ENCODE measurements at regions not wholly inside any gene's neighbourhood (a gene's known extent, or its start where the extent isn't known, plus 50 kb on each side); places are given as distances from the start of the nearest gene placed in this dataset.
A peak's percentile ranks its signal among the peaks of the same experiment; 100 is the strongest.

DNA sequence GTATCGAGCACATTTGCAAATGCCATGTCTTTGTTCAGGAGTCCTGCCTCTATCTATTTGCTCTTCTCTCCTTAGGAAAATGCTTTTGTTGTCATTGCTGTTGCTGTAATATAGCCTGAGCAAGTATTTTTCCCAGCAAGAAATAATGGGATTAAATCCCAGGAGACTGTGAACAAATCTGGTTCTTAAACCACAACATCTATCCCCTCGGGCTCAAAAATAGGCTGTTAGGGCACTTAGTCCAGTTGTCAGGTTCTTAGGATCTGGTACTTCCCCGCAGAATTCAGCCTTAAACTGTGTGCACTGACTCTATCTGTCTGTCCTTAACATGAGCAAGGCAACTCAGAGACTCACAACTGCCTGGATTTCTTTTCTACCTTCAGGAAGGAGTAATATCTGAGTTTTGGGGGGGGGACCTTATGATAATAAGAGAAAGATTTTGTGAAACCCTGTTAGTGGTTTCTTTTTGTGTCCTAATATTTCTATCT lies 437.5 kb downstream of the HTR1B start:
- no peak for DNase-seq
- 62 to 66% methylated on average over 3 of the region's 3 CpGs for WGBS, 2 donors
- intact Hi-C loops (cut with DNase I), result no loop called here

GRCh38 chr6:77021778-77022177 lies 441.5 kb downstream of the HTR1B start:
- intact Hi-C loops (cut with DNase I), result no loop called here
- DNase-seq (no peak), ATAC-seq (ENCODE audit: low FRiP score) (no peak)
- Histone ChIP-seq H3K27me3 (ENCODE audit: control insufficient read depth in 1 of 2, insufficient read depth in 2 of 2, low read length in 1 of 2) (no peaks in the 10 kb centered on the region), H3K36me3 (ENCODE audit: control insufficient read depth in 1 of 2, insufficient read depth in 2 of 2, low read length in 1 of 2) (no peaks in the 10 kb centered on the region), H3K4me1 (ENCODE audit: control insufficient read depth in 1 of 2, insufficient read depth in 2 of 2, low read length in 2 of 2) (no peaks in the 10 kb centered on the region), H3K27ac (ENCODE audit: low read depth in 1 of 2, low read length in 2 of 2) (no peak overlapping the region), H3K9me3 (ENCODE audit: control insufficient read depth, low read length) (no peaks in the 10 kb centered on the region), H3K4me3 (ENCODE audit: low read length in 2 of 2) (no peak overlapping the region)
- WGBS, 2 donors, result 17 to 24% methylated on average over 5 of the region's 5 CpGs

More for the DNA sequence above, 437.5 kb downstream of the HTR1B start:
- H3K4me1 ChIP-seq (ENCODE audit: control insufficient read depth in 1 of 2, insufficient read depth in 2 of 2, low read length in 2 of 2), result no peaks in the 10 kb centered on the region
- no peak overlapping the region for H3K4me3 ChIP-seq (ENCODE audit: low read length in 2 of 2)
- no peak for ATAC-seq (ENCODE audit: low FRiP score)
- no peak overlapping the region for H3K27ac ChIP-seq (ENCODE audit: low read depth in 1 of 2, low read length in 2 of 2)
- H3K36me3 ChIP-seq (ENCODE audit: control insufficient read depth in 1 of 2, insufficient read depth in 2 of 2, low read length in 1 of 2), result no peaks in the 10 kb centered on the region
- H3K27me3 ChIP-seq (ENCODE audit: control insufficient read depth in 1 of 2, insufficient read depth in 2 of 2, low read length in 1 of 2), result no peaks in the 10 kb centered on the region
- no peaks in the 10 kb centered on the region for H3K9me3 ChIP-seq (ENCODE audit: control insufficient read depth, low read length)

DNA sequence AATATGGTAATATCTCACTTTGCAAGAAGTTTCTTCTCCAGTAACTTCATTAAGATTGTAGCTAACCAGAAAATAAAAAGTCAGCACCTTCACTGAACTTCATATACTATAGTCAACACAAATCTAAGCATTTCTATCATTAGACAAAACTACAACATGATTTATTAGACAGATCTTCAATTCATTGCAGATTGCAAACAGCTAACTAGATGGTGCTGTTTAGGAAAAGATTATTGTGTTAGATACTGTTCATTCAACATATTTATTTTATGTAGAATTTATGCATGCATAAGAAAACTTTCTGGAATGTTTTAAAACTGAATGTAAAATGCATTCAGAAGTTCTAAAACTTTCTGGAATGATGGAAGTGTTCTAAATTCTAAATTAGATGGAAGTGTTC lies 442.1 kb downstream of the HTR1B start:
- DNase-seq (no peak), ATAC-seq (ENCODE audit: low FRiP score) (no peak)
- Histone ChIP-seq H3K36me3 (ENCODE audit: control insufficient read depth in 1 of 2, insufficient read depth in 2 of 2, low read length in 1 of 2) (no peaks in the 10 kb centered on the region), H3K9me3 (ENCODE audit: control insufficient read depth, low read length) (no peaks in the 10 kb centered on the region), H3K27me3 (ENCODE audit: control insufficient read depth in 1 of 2, insufficient read depth in 2 of 2, low read length in 1 of 2) (no peaks in the 10 kb centered on the region), H3K4me3 (ENCODE audit: low read length in 2 of 2) (no peak overlapping the region), H3K27ac (ENCODE audit: low read depth in 1 of 2, low read length in 2 of 2) (no peak overlapping the region), H3K4me1 (ENCODE audit: control insufficient read depth in 1 of 2, insufficient read depth in 2 of 2, low read length in 2 of 2) (no peaks in the 10 kb centered on the region)
- intact Hi-C loops (cut with DNase I), result no loop called here

- Histone ChIP-seq H3K27me3 (ENCODE audit: control insufficient read depth in 1 of 2, insufficient read depth in 2 of 2, low read length in 1 of 2) (no peaks in the 10 kb centered on the region), H3K4me3 (ENCODE audit: low read length in 2 of 2) (no peak overlapping the region), H3K9me3 (ENCODE audit: control insufficient read depth, low read length) (no peaks in the 10 kb centered on the region), H3K4me1 (ENCODE audit: control insufficient read depth in 1 of 2, insufficient read depth in 2 of 2, low read length in 2 of 2) (no peaks in the 10 kb centered on the region), H3K27ac (ENCODE audit: low read depth in 1 of 2, low read length in 2 of 2) (no peak overlapping the region), H3K36me3 (ENCODE audit: control insufficient read depth in 1 of 2, insufficient read depth in 2 of 2, low read length in 1 of 2) (no peaks in the 10 kb centered on the region)
- no peak for DNase-seq
- ATAC-seq (ENCODE audit: low FRiP score), result no peak
- intact Hi-C loops (cut with DNase I), result no loop called here
- 71 to 80% methylated on average over 3 of the region's 3 CpGs for WGBS, 2 donors
Observed at GRCh38 chr6:77019081-77019480, 444.2 kb downstream of the HTR1B start.

DNA sequence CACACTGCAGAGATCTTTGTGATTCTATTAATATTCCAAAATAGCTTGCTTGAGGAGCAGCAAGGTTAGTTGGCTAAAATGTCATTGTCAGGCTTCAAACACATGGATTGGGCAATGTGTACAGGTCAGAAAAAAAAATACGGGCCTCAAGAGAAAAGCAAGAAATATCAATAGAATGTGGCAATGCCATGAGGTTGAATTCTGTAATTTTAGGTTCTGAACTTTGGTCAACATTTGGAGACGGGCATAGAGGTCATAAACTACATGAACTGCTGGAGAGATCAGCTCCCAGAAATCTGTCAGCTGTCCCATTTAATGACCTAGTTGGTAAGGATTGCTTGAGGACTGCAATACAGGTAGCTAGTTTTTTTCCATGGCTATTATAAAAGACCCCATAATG lies 445.8 kb downstream of the HTR1B start:
- H3K9me3 ChIP-seq (ENCODE audit: control insufficient read depth, low read length), result no peaks in the 10 kb centered on the region
- WGBS, 2 donors, result 90 to 95% methylated on average over 2 of the region's 2 CpGs
- H3K27ac ChIP-seq (ENCODE audit: low read depth in 1 of 2, low read length in 2 of 2), result no peak overlapping the region
- no peaks in the 10 kb centered on the region for H3K4me1 ChIP-seq (ENCODE audit: control insufficient read depth in 1 of 2, insufficient read depth in 2 of 2, low read length in 2 of 2)
- H3K27me3 ChIP-seq (ENCODE audit: control insufficient read depth in 1 of 2, insufficient read depth in 2 of 2, low read length in 1 of 2), result no peaks in the 10 kb centered on the region
- no peaks in the 10 kb centered on the region for H3K36me3 ChIP-seq (ENCODE audit: control insufficient read depth in 1 of 2, insufficient read depth in 2 of 2, low read length in 1 of 2)
- ATAC-seq (ENCODE audit: low FRiP score) (no peak), DNase-seq (no peak)
- H3K4me3 ChIP-seq (ENCODE audit: low read length in 2 of 2), result no peak overlapping the region
- intact Hi-C loops (cut with DNase I), result no loop called here

GRCh38 chr6:77015350-77015749 lies 447.9 kb downstream of the HTR1B start:
- H3K36me3 ChIP-seq (ENCODE audit: control insufficient read depth in 1 of 2, insufficient read depth in 2 of 2, low read length in 1 of 2), result no peaks in the 10 kb centered on the region
- H3K4me3 ChIP-seq (ENCODE audit: low read length in 2 of 2), result no peak overlapping the region
- H3K27ac ChIP-seq (ENCODE audit: low read depth in 1 of 2, low read length in 2 of 2), result no peak overlapping the region
- intact Hi-C loops (cut with DNase I), result no loop called here
- no peaks in the 10 kb centered on the region for H3K9me3 ChIP-seq (ENCODE audit: control insufficient read depth, low read length)
- no peak for DNase-seq
- 0 to 3% methylated on average over 1 of the region's 1 CpG for WGBS, 2 donors
- H3K4me1 ChIP-seq (ENCODE audit: control insufficient read depth in 1 of 2, insufficient read depth in 2 of 2, low read length in 2 of 2), result no peaks in the 10 kb centered on the region
- peak; percentile 73 for ATAC-seq (ENCODE audit: low FRiP score)
- no peaks in the 10 kb centered on the region for H3K27me3 ChIP-seq (ENCODE audit: control insufficient read depth in 1 of 2, insufficient read depth in 2 of 2, low read length in 1 of 2)

DNA sequence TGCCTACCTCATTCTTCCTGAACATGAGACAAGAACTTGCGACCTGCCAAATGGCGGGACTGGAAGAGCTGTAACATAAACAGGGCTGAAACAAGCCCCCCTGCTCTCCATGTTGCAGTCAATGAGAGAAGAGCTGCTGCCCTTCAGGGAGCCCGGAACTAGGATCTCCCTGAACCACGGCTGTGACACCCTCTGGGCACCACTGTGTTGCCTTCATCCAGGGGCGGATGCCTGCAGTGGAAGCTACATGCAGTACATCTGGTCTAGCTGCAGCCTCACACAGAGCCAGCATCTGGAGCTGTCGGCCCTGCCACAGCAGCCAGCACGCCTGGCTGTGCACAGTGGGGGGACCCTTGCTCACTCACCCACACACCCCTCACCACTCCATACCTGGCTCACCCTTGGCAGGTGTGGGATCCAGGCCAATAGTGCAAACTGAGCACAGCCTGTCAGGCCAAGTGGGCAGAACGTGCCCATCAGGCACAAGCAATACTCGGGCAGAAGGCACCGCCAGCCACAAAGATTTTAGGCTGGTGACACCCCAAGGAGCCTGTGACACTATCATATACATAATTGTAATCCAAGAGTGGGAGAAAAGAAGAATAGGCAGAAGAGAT lies 451.3 kb downstream of the HTR1B start:
- H3K27ac ChIP-seq (ENCODE audit: low read depth in 1 of 2, low read length in 2 of 2), result no peak overlapping the region
- H3K9me3 ChIP-seq (ENCODE audit: control insufficient read depth, low read length), result no peaks in the 10 kb centered on the region
- no peak for ATAC-seq (ENCODE audit: low FRiP score)
- 95 to 96% methylated on average over 10 of the region's 10 CpGs for WGBS, 2 donors
- peak in 1 of 2 donors; percentile 55 for DNase-seq
- intact Hi-C loops (cut with DNase I), result no loop called here
- no peaks in the 10 kb centered on the region for H3K27me3 ChIP-seq (ENCODE audit: control insufficient read depth in 1 of 2, insufficient read depth in 2 of 2, low read length in 1 of 2)
- no peaks in the 10 kb centered on the region for H3K4me1 ChIP-seq (ENCODE audit: control insufficient read depth in 1 of 2, insufficient read depth in 2 of 2, low read length in 2 of 2)
- H3K4me3 ChIP-seq (ENCODE audit: low read length in 2 of 2), result no peak overlapping the region
- H3K36me3 ChIP-seq (ENCODE audit: control insufficient read depth in 1 of 2, insufficient read depth in 2 of 2, low read length in 1 of 2), result no peaks in the 10 kb centered on the region

GRCh38 chr6:77010931-77011542 lies 452.3 kb downstream of the HTR1B start:
- ATAC-seq (ENCODE audit: low FRiP score) (peak; percentile 29), DNase-seq (peak in 1 of 2 donors; percentile 59)
- no peak overlapping the region for H3K4me3 ChIP-seq (ENCODE audit: low read length in 2 of 2)
- intact Hi-C loops (cut with DNase I), result no loop called here
- H3K4me1 ChIP-seq (ENCODE audit: control insufficient read depth in 1 of 2, insufficient read depth in 2 of 2, low read length in 2 of 2), result no peaks in the 10 kb centered on the region
- no peak overlapping the region for H3K27ac ChIP-seq (ENCODE audit: low read depth in 1 of 2, low read length in 2 of 2)
- no peaks in the 10 kb centered on the region for H3K9me3 ChIP-seq (ENCODE audit: control insufficient read depth, low read length)
- 95 to 98% methylated on average over 17 of the region's 17 CpGs for WGBS, 2 donors
- H3K36me3 ChIP-seq (ENCODE audit: control insufficient read depth in 1 of 2, insufficient read depth in 2 of 2, low read length in 1 of 2), result no peaks in the 10 kb centered on the region
- H3K27me3 ChIP-seq (ENCODE audit: control insufficient read depth in 1 of 2, insufficient read depth in 2 of 2, low read length in 1 of 2), result no peaks in the 10 kb centered on the region

DNA sequence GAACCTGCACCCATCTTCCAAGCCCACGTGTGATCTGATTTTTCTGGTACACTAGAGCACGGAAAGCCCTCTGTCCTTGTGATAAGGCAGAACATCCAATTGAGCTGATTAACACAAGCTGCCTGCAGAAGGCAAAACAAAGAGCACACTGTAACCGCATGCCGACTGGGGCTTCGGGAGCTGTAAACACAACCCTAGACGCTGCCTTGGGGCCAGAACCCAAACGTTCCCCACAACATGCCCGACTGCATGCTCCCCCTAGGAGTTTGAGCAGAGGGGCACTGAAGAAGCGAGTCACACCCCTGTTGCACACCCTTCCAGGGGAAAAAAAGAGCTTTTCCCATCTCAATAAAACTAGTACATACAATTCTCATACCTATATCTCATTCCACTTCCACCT lies 470.7 kb downstream of the HTR1B start:
- ATAC-seq (ENCODE audit: low FRiP score) (no peak), DNase-seq (peak in 1 of 2 donors; percentile 59)
- Histone ChIP-seq H3K4me3 (ENCODE audit: low read length in 2 of 2) (no peak overlapping the region), H3K27me3 (ENCODE audit: control insufficient read depth in 1 of 2, insufficient read depth in 2 of 2, low read length in 1 of 2) (no peaks in the 10 kb centered on the region), H3K4me1 (ENCODE audit: control insufficient read depth in 1 of 2, insufficient read depth in 2 of 2, low read length in 2 of 2) (peaks cover 0 to 3% of the 10 kb centered on the region in 2 donors), H3K36me3 (ENCODE audit: control insufficient read depth in 1 of 2, insufficient read depth in 2 of 2, low read length in 1 of 2) (no peaks in the 10 kb centered on the region), H3K9me3 (ENCODE audit: control insufficient read depth, low read length) (peaks cover 1% of the 10 kb centered on the region), H3K27ac (ENCODE audit: low read depth in 1 of 2, low read length in 2 of 2) (no peak overlapping the region)
- intact Hi-C loops (cut with DNase I), result no loop called here
- 86 to 88% methylated on average over 9 of the region's 9 CpGs for WGBS, 2 donors

Measured in aorta (tissue), 5 donors.